ENCODE measurements at regions not wholly inside any gene's neighbourhood (a gene's known extent, or its start where the extent isn't known, plus 50 kb on each side); places are given as distances from the start of the nearest gene placed in this dataset.
"Not testable (repeated sequence)": the region's sequence is repeated elsewhere in the genome, so short reads cannot be mapped to it uniquely, and the experiment has no call there.

- DNase-seq (ENCODE audit: low read depth in 4 of 4, low spot score in 2 of 4) = no peak
Measured at GRCh38 chr1:193388683-193389082, 202.3 kb upstream of the B3GALT2 start.

DNA sequence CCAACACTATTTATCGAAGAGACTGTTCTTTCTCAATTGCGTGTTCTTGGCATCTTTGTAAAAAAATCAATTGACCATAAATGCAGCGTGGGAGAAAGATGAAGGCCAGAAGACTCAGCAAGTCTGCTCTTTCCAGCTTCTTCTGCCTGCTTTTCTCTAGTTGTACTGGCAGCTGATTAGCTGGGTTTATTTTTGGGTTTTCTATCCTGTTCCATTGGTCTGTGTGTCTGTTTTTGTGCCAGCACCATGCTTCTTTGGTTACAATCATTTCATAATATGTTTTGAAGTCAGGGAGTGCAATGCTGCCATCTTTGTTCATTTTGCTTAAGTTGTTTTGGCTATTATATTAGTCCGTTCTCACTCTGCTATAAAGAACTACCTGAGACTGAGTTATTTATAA lies 201.8 kb upstream of the B3GALT2 start:
- DNase-seq (ENCODE audit: low read depth in 4 of 4, low spot score in 2 of 4) = no peak

DNA sequence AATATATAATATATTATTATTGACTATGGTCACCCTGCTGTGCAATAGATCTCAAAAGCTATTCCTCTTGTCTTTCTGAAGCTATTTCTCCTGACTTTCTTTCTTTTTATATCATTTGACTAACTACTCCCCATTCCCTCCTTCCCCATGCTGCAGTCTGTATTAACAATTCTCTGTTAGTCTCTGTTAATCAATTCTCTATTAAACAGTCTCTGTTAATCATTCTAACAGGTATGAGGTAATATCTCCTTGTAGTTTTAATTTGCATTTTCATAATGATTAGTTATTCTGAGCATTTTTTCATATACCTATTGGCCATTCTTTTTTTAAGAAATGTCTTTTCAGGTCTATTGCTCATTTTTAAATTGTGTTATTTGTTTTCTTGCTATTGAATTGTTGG lies 201.0 kb upstream of the B3GALT2 start:
- no peak for DNase-seq (ENCODE audit: low read depth in 4 of 4, low spot score in 2 of 4)

DNA sequence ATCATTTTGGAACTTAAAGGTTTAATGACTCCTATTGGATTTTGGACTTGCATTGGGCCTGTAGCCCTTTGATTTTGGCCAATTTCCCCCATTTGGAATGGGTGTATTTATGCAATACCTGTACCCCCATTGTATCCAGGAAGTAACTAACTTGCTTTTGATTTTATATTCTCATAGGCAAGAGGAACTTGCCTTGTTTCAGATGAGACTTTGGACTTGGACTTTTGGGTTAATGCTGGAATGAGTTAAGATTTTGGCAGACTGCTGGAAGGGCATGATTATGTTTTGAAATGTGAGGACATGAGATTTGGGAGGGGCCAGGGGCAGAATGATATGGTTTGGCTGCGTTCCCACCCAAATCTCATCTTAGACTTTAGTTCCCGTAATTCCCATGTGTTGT lies 192.0 kb upstream of the B3GALT2 start:
- not testable (repeated sequence) for DNase-seq (ENCODE audit: low read depth in 4 of 4, low spot score in 2 of 4)

DNA sequence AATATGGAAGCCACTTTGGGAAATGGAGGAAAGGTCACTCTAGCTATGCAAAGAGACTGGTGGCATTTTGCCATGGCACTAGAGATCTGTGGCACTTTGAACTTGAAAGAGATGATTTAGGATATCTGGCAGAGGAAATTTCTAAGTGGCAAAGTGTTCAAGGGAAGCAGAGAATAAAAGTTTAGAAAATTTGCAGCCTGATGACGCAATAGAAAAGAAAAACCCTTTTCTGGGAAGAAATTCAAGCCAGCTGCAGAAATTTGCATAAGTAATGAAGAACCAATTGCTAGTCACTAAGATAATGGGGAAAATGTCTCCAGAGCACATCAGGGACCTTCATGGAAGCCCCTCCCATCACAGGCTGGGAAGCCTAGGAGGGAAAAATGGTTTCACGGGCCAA lies 191.1 kb upstream of the B3GALT2 start:
- DNase-seq (ENCODE audit: low read depth in 4 of 4, low spot score in 2 of 4) = no peak

GRCh38 chr1:193372553-193372952 lies 186.1 kb upstream of the B3GALT2 start:
- DNase-seq (ENCODE audit: low read depth in 4 of 4, low spot score in 2 of 4) = no peak

DNA sequence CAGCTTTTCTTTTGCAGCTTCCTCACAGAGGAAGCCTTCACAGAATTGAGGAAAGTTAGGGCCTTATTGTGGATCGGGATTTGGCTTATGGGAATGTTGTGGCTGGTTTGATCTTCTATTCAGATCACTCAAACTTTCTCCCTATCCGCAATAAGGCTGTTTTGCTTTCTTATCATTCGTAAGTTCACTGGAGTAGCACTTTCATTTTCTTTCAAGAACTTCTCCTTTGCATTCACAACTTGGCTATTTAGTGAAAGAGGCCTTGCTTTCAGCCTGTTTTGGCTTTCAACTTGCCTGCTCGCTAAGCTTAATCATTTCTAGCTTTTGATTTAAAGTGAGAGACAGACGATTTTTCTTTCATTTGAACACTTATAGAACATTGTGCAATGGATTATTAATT lies 181.9 kb upstream of the B3GALT2 start:
- no peak for DNase-seq (ENCODE audit: low read depth in 4 of 4, low spot score in 2 of 4)

DNA sequence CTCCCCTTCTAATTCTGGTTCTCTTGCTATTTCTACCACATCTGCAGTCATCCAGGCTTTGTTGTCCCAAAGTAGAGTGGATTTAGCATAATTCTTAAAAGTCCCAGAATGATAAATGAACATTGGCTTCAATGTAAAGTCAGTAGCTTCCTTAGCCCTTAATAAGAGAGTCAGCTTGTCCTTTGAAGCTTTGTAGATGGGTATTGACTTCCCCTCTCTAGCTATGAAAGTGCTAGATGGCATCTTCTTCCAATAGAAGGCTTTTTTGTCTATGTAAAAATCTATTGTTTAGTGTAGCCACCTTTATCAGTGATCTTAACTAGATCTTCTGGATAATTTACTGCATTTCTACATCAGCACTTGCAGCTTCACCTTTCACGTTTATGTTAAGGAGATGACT lies 181.4 kb upstream of the B3GALT2 start:
- no peak for DNase-seq (ENCODE audit: low read depth in 4 of 4, low spot score in 2 of 4)

GRCh38 chr1:193366764-193367507 lies 180.5 kb upstream of the B3GALT2 start:
- no peak for DNase-seq (ENCODE audit: low read depth in 4 of 4, low spot score in 2 of 4)

- DNase-seq (ENCODE audit: low read depth in 4 of 4, low spot score in 2 of 4) = no peak
Measured at GRCh38 chr1:193365966-193366365, 179.6 kb upstream of the B3GALT2 start.

- DNase-seq (ENCODE audit: low read depth in 4 of 4, low spot score in 2 of 4) = no peak
Measured at GRCh38 chr1:193359631-193360030, 173.2 kb upstream of the B3GALT2 start.

DNA sequence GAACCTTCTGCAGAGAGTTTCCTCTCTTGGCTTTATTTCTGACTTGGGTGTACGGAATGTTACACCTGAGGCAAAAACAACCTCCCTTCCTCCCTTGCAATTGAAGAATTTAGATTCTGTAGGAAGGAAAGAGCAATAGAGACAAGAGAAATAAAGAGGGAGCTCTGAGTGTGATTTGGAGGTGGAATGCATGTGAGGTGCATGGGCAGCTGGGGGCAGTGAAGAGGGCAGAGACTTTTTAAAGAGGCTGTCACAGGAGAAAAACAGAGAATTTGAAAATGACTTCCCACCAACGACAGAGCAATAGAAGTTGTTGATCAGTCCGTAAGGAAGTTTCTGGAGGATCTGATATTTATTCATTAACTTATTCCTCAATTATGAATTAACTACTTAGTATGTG lies 172.0 kb upstream of the B3GALT2 start:
- no peak for DNase-seq (ENCODE audit: low read depth in 4 of 4, low spot score in 2 of 4)

DNA sequence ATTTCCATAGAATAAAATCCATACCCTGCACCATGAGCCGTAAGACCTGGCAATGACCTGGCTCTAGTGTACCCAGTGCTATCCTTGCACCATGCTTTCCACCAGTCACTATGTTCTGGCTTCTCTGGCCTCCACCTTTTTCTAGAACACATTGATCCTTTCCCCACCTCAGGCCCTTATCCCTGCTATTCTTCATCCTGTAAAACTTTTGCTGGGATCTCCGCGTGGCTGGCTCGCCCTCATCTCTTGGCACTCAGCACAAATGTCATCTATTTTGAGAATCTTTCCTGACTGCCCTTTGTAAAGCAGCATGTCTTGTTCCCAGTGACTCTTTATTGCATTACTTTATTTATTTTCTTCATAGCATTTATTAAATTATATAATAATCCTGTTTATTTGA lies 169.8 kb upstream of the B3GALT2 start:
- DNase-seq (ENCODE audit: low read depth in 4 of 4, low spot score in 2 of 4) = no peak

DNA sequence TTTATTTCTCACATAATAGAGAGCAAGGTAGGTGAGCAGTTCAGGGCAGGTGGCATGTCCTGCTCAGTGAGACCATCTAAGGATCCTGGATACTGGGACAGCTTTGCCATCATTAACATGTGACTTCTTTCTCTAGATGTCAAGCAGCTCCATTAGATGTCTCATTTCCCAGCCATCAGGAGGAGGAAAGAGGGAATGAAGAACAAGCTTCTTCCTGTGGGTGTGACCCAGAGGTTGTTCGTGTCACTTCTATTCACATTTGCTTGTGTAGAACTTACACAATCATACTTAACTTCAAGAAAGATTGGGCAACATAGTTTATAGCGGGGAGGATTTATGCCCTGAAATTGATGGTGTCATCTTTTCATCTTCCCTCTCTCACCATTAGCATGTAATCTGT lies 169.2 kb upstream of the B3GALT2 start:
- no peak for DNase-seq (ENCODE audit: low read depth in 4 of 4, low spot score in 2 of 4)

DNA sequence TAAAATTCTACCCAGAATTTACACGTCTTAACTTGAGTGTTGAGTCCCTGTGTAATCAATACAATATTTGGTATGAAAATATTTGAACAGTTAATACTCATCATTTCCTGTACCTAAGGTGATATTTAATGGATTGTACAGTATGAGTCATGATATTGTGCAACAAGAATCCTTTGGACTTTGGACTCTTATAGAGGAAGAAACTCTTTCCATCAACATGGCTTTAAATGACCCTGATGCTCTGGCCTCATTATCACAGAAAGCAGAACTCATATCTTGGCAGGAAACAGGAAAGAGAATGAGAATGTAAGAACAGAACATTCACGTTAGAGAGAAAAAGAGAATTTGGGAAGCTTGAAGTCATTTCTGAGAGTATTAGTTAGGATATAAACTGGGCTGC lies 168.8 kb upstream of the B3GALT2 start:
- DNase-seq (ENCODE audit: low read depth in 4 of 4, low spot score in 2 of 4) = no peak

GRCh38 chr1:193348769-193349535 lies 162.5 kb upstream of the B3GALT2 start:
- DNase-seq (ENCODE audit: low read depth in 4 of 4, low spot score in 2 of 4) = no peak

- peak in 3 of 4 donors; percentile 24 to 42 (median 25) for DNase-seq (ENCODE audit: low read depth in 4 of 4, low spot score in 2 of 4)
Measured at GRCh38 chr1:193348091-193348768, 161.8 kb upstream of the B3GALT2 start.

- no peak for DNase-seq (ENCODE audit: low read depth in 4 of 4, low spot score in 2 of 4)
Measured at GRCh38 chr1:193346085-193346484, 159.7 kb upstream of the B3GALT2 start.

DNA sequence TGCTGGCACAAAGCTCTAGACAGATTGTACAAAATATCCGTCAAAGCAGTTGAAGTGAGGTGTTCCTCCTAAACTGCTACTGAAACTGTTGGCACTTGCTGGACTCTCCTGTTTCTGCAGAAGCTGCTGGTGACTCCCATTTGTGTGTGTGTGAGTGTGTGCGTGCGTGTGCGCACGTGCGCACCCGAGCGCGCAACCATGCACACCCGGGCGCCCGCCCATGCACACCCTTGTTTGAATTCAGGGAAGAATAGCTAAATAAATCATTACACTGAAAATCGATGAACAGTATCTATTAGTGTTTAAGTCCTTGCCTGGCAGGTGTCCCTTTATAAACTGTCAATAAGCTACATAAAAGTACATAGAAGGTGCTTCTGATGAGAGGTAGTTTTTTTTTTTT lies 156.4 kb upstream of the B3GALT2 start:
- no peak for DNase-seq (ENCODE audit: low read depth in 4 of 4, low spot score in 2 of 4)

DNA sequence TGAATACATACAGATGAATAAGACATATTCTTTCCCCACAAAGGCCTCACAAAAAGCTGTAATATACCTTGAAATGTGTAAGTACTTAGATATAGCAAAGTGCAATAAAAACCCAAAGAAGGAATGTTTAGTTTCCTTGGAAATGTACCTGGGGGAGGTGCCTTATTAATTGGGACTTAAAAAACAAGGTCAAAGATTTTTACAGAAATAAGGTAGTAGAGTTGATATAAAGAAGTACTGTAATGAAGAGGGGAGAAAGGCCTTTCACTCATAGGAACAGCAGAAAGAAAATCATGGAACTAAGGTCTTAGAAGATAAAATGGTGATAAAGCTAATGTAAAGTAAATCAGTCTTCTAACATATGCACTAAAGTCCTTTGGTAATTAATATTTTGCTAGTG lies 153.9 kb upstream of the B3GALT2 start:
- no peak for DNase-seq (ENCODE audit: low read depth in 4 of 4, low spot score in 2 of 4)

GRCh38 chr1:193339401-193339800 lies 153.0 kb upstream of the B3GALT2 start:
- no peak for DNase-seq (ENCODE audit: low read depth in 4 of 4, low spot score in 2 of 4)

GRCh38 chr1:193338194-193338593 lies 151.8 kb upstream of the B3GALT2 start:
- DNase-seq (ENCODE audit: low read depth in 4 of 4, low spot score in 2 of 4) = no peak

Data from left renal cortex interstitium (tissue), 4 donors.